Neural cell (in vitro differentiated cells): ENCODE measurements at regions not wholly inside any gene's neighbourhood (a gene's known extent, or its start where the extent isn't known, plus 50 kb on each side); places are given as distances from the start of the nearest gene placed in this dataset.

Experiments
- H2AFZ ChIP-seq: fragments of 200-600, 300-800 bp; sonication (generic), shearing (Covaris generic); 2 replicates; pipeline ENCODE4 v1.6.0; 2014; ENCODE audit warnings: low read depth, mild to moderate bottlenecking, antibody characterized with exemption, low read length, moderate library complexity
- H3F3A ChIP-seq: fragments of 200-600 bp; shearing (Covaris generic); 2 replicates; pipeline ENCODE4 v1.6.1; 2016; ENCODE audit warnings: mild to moderate bottlenecking, moderate library complexity, mixed read lengths, antibody characterized with exemption, low read length; ENCODE audit not compliant: insufficient read depth, poor library complexity, severe bottlenecking
- H3K27ac ChIP-seq: fragments of 200-600, 300-800 bp; sonication (generic), shearing (Covaris generic); 2 replicates; pipeline ENCODE4 v1.5.1; 2014; ENCODE audit warnings: mild to moderate bottlenecking, low read length, moderate library complexity
- H3K27me3 ChIP-seq: fragments of 300-800, 200-600 bp; sonication (generic), shearing (Covaris generic); 2 replicates; pipeline ENCODE4 v1.6.0; 2014; ENCODE audit warnings: mild to moderate bottlenecking, low read depth, low read length, moderate library complexity; ENCODE audit not compliant: insufficient read depth
- H3K36me3 ChIP-seq: fragments of 300-800, 200-600 bp; sonication (generic), shearing (Covaris generic); 2 replicates; pipeline ENCODE4 v1.5.1; 2014; ENCODE audit warnings: mild to moderate bottlenecking, antibody characterized with exemption, low read length, moderate library complexity; ENCODE audit not compliant: insufficient read depth
- H3K4me2 ChIP-seq: fragments of 300-800, 200-600 bp; sonication (generic), shearing (Covaris generic); 2 replicates; pipeline ENCODE4 v1.6.0; 2014; ENCODE audit warnings: mild to moderate bottlenecking, low read length
- H3K4me3 ChIP-seq: fragments of 300-800, 200-600 bp; sonication (generic), shearing (Covaris generic); 2 replicates; pipeline ENCODE4 v1.5.1; 2014; ENCODE audit warnings: mild to moderate bottlenecking, low read length, moderate library complexity
- H3K79me2 ChIP-seq: fragments of 200-600 bp; shearing (Covaris generic); replicated peaks from 2 replicates; pipeline ENCODE4 v1.6.0; 2014; ENCODE audit warnings: mild to moderate bottlenecking, low read length, moderate library complexity; ENCODE audit not compliant: insufficient read depth
- H3K9ac ChIP-seq: fragments of 300-800, 200-600 bp; sonication (generic), shearing (Covaris generic); 2 replicates; pipeline ENCODE4 v1.6.1; 2016; ENCODE audit warnings: mild to moderate bottlenecking, low read length, mixed read lengths
- H3K9me2 ChIP-seq: fragments of 200-600 bp; shearing (Covaris generic); 2 replicates; pipeline ENCODE4 v1.6.1; 2016; ENCODE audit warnings: mild to moderate bottlenecking, low read length, mixed read lengths; ENCODE audit not compliant: insufficient read depth
- H3K9me3 ChIP-seq: fragments of 200-600, 300-800 bp; sonication (generic), shearing (Covaris generic); 2 replicates; pipeline ENCODE4 v1.6.1; 2016; ENCODE audit warnings: mild to moderate bottlenecking, mixed run types, low read length, moderate library complexity, mixed read lengths
- H4K20me1 ChIP-seq: fragments of 200-600 bp; shearing (Covaris generic); 2 replicates; pipeline ENCODE4 v1.6.1; 2016; ENCODE audit warnings: mild to moderate bottlenecking, mixed run types; ENCODE audit not compliant: insufficient read depth
- EP300 ChIP-seq: fragments of 450-650 bp; conservative IDR thresholded peaks from 2 replicates; pipeline ENCODE4 v1.6.1; 2014; ENCODE audit warnings: antibody characterized with exemption, mild to moderate bottlenecking, moderate library complexity; ENCODE audit not compliant: poor library complexity, severe bottlenecking
- EZH2 ChIP-seq: fragments of 200-600, 300-800 bp; shearing (Covaris generic), sonication (generic); IDR thresholded peaks from 2 replicates; pipeline ENCODE4 v1.6.1; 2014; ENCODE audit warnings: antibody characterized with exemption, low read length, borderline replicate concordance, mild to moderate bottlenecking; ENCODE audit not compliant: insufficient read depth, poor library complexity, severe bottlenecking
- MXI1 ChIP-seq: fragments of 450-650 bp; conservative IDR thresholded peaks from 2 replicates; pipeline ENCODE4 v1.6.1; 2014; ENCODE audit warnings: antibody characterized with exemption, mild to moderate bottlenecking; ENCODE audit not compliant: poor library complexity, severe bottlenecking
- POLR2AphosphoS5 ChIP-seq: IDR thresholded peaks from 2 replicates; pipeline ENCODE4 v1.6.1; 2012
- RAD21 ChIP-seq: fragments of 450-650 bp; conservative IDR thresholded peaks from 2 replicates; pipeline ENCODE4 v1.6.1; 2014; ENCODE audit warnings: antibody characterized with exemption, mild to moderate bottlenecking, moderate library complexity
- SMC3 ChIP-seq: fragments of 450-650 bp; conservative IDR thresholded peaks from 2 replicates; pipeline ENCODE4 v1.6.1; 2014; ENCODE audit warnings: antibody characterized with exemption, mild to moderate bottlenecking, moderate library complexity; ENCODE audit not compliant: poor library complexity
- TAF1 ChIP-seq: IDR thresholded peaks from 2 replicates; pipeline ENCODE4 v1.6.1; 2012; ENCODE audit warnings: low read depth
- TF ChIP-seq, protein P1 (sequence below): IDR thresholded peaks from 2 replicates; pipeline ENCODE4 v1.6.1; 2012; ENCODE audit warnings: borderline replicate concordance
- TF ChIP-seq, protein P2 (sequence below): fragments of 450-650 bp; IDR thresholded peaks from 2 replicates; pipeline ENCODE4 v1.5.1; 2014; ENCODE audit warnings: antibody characterized with exemption, mild to moderate bottlenecking, moderate library complexity; ENCODE audit not compliant: poor library complexity, severe bottlenecking

DNA sequence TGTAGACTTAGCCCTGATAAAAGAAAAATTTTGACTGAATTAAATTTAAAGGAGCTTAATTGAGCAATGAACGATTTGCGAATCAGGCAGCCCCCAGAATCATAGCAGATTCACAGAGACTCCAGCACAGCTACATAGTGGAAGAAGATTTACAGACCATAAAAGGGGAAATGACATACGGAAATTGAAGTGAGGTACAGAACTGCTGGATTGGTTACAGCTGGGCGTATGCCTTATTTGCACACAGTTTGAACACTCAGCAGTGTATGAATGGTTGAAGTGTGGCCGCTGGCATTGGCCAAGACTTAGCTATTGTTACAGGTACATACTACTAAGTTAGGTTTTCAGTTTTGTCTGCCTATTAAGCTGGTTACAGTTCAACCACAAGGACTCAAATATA, 433.5 kb upstream of the CELF2 start:
- Histone ChIP-seq H3K27me3 (no peaks in the 10 kb centered on the region), H2AFZ (no peak overlapping the region), H3K9me2 (no peaks in the 10 kb centered on the region), H3K4me2 (no peak overlapping the region), H3K4me3 (no peak overlapping the region), H4K20me1 (no peaks in the 10 kb centered on the region), H3K79me2 (no peaks in the 10 kb centered on the region), H3K9me3 (no peaks in the 10 kb centered on the region), H3K9ac (no peak overlapping the region), H3F3A (no peaks in the 10 kb centered on the region), H3K36me3 (no peaks in the 10 kb centered on the region), H3K27ac (no peak overlapping the region)
- TF ChIP-seq POLR2AphosphoS5 = no peak
- no peak for TF ChIP-seq MXI1
- TF ChIP-seq EZH2 = no peak
- TF ChIP-seq TAF1 = no peak
- no peak for TF ChIP-seq RAD21
- TF ChIP-seq, protein P1, sequence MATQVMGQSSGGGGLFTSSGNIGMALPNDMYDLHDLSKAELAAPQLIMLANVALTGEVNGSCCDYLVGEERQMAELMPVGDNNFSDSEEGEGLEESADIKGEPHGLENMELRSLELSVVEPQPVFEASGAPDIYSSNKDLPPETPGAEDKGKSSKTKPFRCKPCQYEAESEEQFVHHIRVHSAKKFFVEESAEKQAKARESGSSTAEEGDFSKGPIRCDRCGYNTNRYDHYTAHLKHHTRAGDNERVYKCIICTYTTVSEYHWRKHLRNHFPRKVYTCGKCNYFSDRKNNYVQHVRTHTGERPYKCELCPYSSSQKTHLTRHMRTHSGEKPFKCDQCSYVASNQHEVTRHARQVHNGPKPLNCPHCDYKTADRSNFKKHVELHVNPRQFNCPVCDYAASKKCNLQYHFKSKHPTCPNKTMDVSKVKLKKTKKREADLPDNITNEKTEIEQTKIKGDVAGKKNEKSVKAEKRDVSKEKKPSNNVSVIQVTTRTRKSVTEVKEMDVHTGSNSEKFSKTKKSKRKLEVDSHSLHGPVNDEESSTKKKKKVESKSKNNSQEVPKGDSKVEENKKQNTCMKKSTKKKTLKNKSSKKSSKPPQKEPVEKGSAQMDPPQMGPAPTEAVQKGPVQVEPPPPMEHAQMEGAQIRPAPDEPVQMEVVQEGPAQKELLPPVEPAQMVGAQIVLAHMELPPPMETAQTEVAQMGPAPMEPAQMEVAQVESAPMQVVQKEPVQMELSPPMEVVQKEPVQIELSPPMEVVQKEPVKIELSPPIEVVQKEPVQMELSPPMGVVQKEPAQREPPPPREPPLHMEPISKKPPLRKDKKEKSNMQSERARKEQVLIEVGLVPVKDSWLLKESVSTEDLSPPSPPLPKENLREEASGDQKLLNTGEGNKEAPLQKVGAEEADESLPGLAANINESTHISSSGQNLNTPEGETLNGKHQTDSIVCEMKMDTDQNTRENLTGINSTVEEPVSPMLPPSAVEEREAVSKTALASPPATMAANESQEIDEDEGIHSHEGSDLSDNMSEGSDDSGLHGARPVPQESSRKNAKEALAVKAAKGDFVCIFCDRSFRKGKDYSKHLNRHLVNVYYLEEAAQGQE = no peak
- TF ChIP-seq, protein P2, sequence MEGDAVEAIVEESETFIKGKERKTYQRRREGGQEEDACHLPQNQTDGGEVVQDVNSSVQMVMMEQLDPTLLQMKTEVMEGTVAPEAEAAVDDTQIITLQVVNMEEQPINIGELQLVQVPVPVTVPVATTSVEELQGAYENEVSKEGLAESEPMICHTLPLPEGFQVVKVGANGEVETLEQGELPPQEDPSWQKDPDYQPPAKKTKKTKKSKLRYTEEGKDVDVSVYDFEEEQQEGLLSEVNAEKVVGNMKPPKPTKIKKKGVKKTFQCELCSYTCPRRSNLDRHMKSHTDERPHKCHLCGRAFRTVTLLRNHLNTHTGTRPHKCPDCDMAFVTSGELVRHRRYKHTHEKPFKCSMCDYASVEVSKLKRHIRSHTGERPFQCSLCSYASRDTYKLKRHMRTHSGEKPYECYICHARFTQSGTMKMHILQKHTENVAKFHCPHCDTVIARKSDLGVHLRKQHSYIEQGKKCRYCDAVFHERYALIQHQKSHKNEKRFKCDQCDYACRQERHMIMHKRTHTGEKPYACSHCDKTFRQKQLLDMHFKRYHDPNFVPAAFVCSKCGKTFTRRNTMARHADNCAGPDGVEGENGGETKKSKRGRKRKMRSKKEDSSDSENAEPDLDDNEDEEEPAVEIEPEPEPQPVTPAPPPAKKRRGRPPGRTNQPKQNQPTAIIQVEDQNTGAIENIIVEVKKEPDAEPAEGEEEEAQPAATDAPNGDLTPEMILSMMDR = no peak
- TF ChIP-seq SMC3 = no peak
- no peak for TF ChIP-seq EP300

DNA sequence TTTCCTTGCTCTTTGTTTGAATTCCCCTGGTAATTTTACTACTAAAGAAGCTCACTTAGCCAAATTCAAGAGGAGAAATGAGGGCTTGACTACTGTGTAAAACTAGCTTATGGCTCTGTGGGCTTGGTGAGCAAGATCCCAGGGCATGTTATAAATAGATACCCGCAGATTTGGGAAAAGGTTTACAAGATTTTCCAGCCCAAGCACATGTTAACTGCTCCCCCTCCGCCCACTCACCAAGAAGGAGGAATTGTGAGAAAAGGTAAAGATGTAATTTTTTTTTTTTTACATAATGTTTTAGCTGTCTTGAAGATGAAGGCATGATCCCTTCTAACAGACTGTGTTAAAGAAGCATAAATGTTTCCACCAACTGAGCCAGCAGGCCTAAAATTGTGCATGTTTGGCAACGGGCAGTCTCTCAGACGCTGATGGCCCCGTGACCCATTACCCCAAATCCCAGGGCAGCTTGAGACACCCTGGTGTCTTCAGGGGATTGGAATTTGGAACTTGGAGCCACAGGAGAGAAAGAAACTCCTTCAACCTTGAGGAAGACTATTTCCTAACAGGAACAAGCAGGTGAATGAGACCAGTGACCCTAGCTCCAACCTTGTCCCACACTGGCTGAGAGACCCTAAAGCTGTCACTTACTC, 429.8 kb upstream of the CELF2 start:
- Histone ChIP-seq H3K27ac (no peak overlapping the region), H4K20me1 (no peaks in the 10 kb centered on the region), H2AFZ (no peak overlapping the region), H3K9ac (no peak overlapping the region), H3K79me2 (no peaks in the 10 kb centered on the region), H3K36me3 (no peaks in the 10 kb centered on the region), H3K9me3 (no peaks in the 10 kb centered on the region), H3K4me2 (no peak overlapping the region), H3F3A (no peaks in the 10 kb centered on the region), H3K4me3 (no peak overlapping the region), H3K9me2 (no peaks in the 10 kb centered on the region), H3K27me3 (no peaks in the 10 kb centered on the region)
- TF ChIP-seq, protein P1 = no peak
- TF ChIP-seq EZH2 = no peak
- no peak for TF ChIP-seq POLR2AphosphoS5
- TF ChIP-seq, protein P2 = no peak
- no peak for TF ChIP-seq EP300
- TF ChIP-seq MXI1 = no peak
- no peak for TF ChIP-seq RAD21
